H1 (cell line): ENCODE measurements at regions not wholly inside any gene's neighbourhood (a gene's known extent, or its start where the extent isn't known, plus 50 kb on each side); places are given as distances from the start of the nearest gene placed in this dataset.

Source experiments
- CTCF ChIA-PET: fragments of 300-600 bp; sonication (Branson Sonifier 250); formaldehyde crosslinking; loops from one replicate; lab custom pipeline; 2021; ENCODE audit not compliant: partially characterized antibody; lab: Charles Lee
- POLR2A ChIA-PET: fragments of 300-600 bp; sonication (Branson Sonifier 250); formaldehyde crosslinking; loops from one replicate; lab custom pipeline; 2021; ENCODE audit warnings: inconsistent platforms; ENCODE audit not compliant: partially characterized antibody; lab: Charles Lee
- DNase-seq, 2 experiments: peaks; one replicate each; pipeline versions ENCODE4 v3.0.0 to v3.0.0-alpha.2; 2010 to 2022; ENCODE audit warnings: low spot score in 2 of 2, low read depth in 1 of 2, mixed read lengths in 1 of 2
- FAIRE-seq: peaks from 2 replicates; lab custom pipeline; 2011; peaks lifted over from hg19 to GRCh38; lab: Jason Lieb, UNC
- H2AFZ ChIP-seq: 2 replicates; pipeline ENCODE4 v1.8.1; 2012; ENCODE audit warnings: low read length, inconsistent platforms
- H2AK5ac ChIP-seq: 2 replicates; pipeline ENCODE4 v1.6.1; 2013; ENCODE audit warnings: low read depth, low read length
- H2BK120ac ChIP-seq: replicated peaks from 2 replicates; pipeline ENCODE3; 2013; ENCODE audit warnings: low read depth, low read length, inconsistent platforms
- H2BK12ac ChIP-seq: 2 replicates; pipeline ENCODE4 v1.6.1; 2013; ENCODE audit warnings: low read depth, low read length
- H2BK15ac ChIP-seq: 2 replicates; pipeline ENCODE4 v1.6.1; 2013; ENCODE audit warnings: low read length
- H2BK20ac ChIP-seq: 2 replicates; pipeline ENCODE4 v1.6.1; 2013; ENCODE audit warnings: low read length
- H2BK5ac ChIP-seq: 2 replicates; pipeline ENCODE4 v1.6.1; 2013; ENCODE audit warnings: low read depth, low read length
- H3K14ac ChIP-seq: 2 replicates; pipeline ENCODE4 v1.6.1; 2013; ENCODE audit warnings: inconsistent platforms; ENCODE audit not compliant: insufficient read length
- H3K18ac ChIP-seq: 2 replicates; pipeline ENCODE4 v1.6.1; 2013; ENCODE audit warnings: low read length; ENCODE audit errors: extremely low read depth
- H3K23ac ChIP-seq: 2 replicates; pipeline ENCODE4 v1.6.1; 2013; ENCODE audit warnings: inconsistent platforms; ENCODE audit not compliant: insufficient read length
- H3K23me2 ChIP-seq: 2 replicates; pipeline ENCODE4 v1.6.1; 2013; ENCODE audit warnings: low read depth, low read length
- H3K27ac ChIP-seq: 2 replicates; pipeline ENCODE4 v1.6.1; 2011; ENCODE audit warnings: low read depth, low read length, inconsistent platforms
- H3K27me3 ChIP-seq, 4 experiments: replicated peaks in 1 of 4; 1 replicate in 1 of 4; 2 replicates in 3 of 4; pipeline versions ENCODE4 v1.6.1 to v1.8.1; 2011 to 2013; ENCODE audit warnings: low read length in 3 of 4, mild to moderate bottlenecking in 3 of 4, inconsistent platforms in 2 of 4, mixed read lengths in 2 of 4, moderate library complexity in 1 of 4; ENCODE audit not compliant: control insufficient read depth in 3 of 4, insufficient read depth in 3 of 4; ENCODE audit errors: extremely low read depth in 1 of 4
- H3K36me3 ChIP-seq, 4 experiments: 2 replicates each; pipeline versions ENCODE4 v1.6.1 to v1.8.1; 2011 to 2013; ENCODE audit warnings: mild to moderate bottlenecking in 4 of 4, low read length in 3 of 4, moderate library complexity in 2 of 4, control low read depth in 1 of 4, inconsistent platforms in 1 of 4; ENCODE audit not compliant: insufficient read depth in 4 of 4, control insufficient read depth in 2 of 4
- H3K4ac ChIP-seq: replicated peaks from 2 replicates; pipeline ENCODE3; 2013; ENCODE audit warnings: low read length, low read depth, mixed read lengths, inconsistent platforms; ENCODE audit not compliant: insufficient read length
- H3K4me1 ChIP-seq, 4 experiments: replicated peaks in 1 of 4; 1 replicate in 1 of 4; 2 replicates in 3 of 4; pipeline versions ENCODE4 v1.6.1 to v1.8.1; 2011 to 2013; ENCODE audit warnings: low read length in 3 of 4, inconsistent platforms in 2 of 4, mixed read lengths in 1 of 4; ENCODE audit not compliant: insufficient read depth in 4 of 4, control insufficient read depth in 3 of 4
- H3K4me2 ChIP-seq, 2 experiments: 2 replicates each; pipeline versions ENCODE4 v1.6.1 to v1.8.1; 2011 to 2013; ENCODE audit warnings: low read depth in 2 of 2, low read length in 2 of 2, control low read depth in 1 of 2, inconsistent platforms in 1 of 2, mild to moderate bottlenecking in 1 of 2; ENCODE audit not compliant: insufficient read depth in 1 of 2
- H3K4me3 ChIP-seq, 4 experiments: fragments of 200-600, 300-600 bp in 1 of 4; sonication (generic), shearing (Covaris generic), sonication (Bioruptor Twin) in 1 of 4; 2 replicates each; pipeline versions ENCODE4 v1.5.1 to v1.8.1; 2011 to 2016; ENCODE audit warnings: low read length in 4 of 4, low read depth in 3 of 4, control low read depth in 2 of 4, inconsistent platforms in 2 of 4, mild to moderate bottlenecking in 2 of 4, mixed read lengths in 1 of 4, moderate library complexity in 1 of 4; ENCODE audit not compliant: insufficient read depth in 2 of 4; ENCODE audit errors: extremely low read depth in 1 of 4
- H3K56ac ChIP-seq: replicated peaks from 2 replicates; pipeline ENCODE3; 2013; ENCODE audit warnings: low read depth, mild to moderate bottlenecking, mixed read lengths, low read length, inconsistent platforms; ENCODE audit not compliant: insufficient read length
- H3K79me1 ChIP-seq: 2 replicates; pipeline ENCODE4 v1.6.1; 2013; ENCODE audit warnings: low read depth, low read length, control low read depth
- H3K79me2 ChIP-seq, 2 experiments: 2 replicates each; pipeline versions ENCODE4 v1.6.1 to v1.8.1; 2012 to 2013; ENCODE audit warnings: low read length in 2 of 2, mild to moderate bottlenecking in 2 of 2, inconsistent platforms in 1 of 2; ENCODE audit not compliant: insufficient read depth in 2 of 2, control insufficient read depth in 1 of 2
- H3K9ac ChIP-seq, 4 experiments: replicated peaks in 1 of 4; 1 replicate in 1 of 4; 2 replicates in 3 of 4; pipeline versions ENCODE4 v1.6.1 to v1.8.1; 2011 to 2013; ENCODE audit warnings: low read depth in 3 of 4, low read length in 3 of 4, control low read depth in 2 of 4, mild to moderate bottlenecking in 2 of 4, moderate library complexity in 2 of 4, inconsistent platforms in 1 of 4; ENCODE audit errors: extremely low read depth in 1 of 4
- H3K9me3 ChIP-seq, 2 experiments: 2 replicates each; pipeline versions ENCODE4 v1.6.1 to v1.8.1; 2012 to 2013; ENCODE audit warnings: mild to moderate bottlenecking in 2 of 2, moderate library complexity in 2 of 2, control low read depth in 1 of 2, inconsistent platforms in 1 of 2, low read depth in 1 of 2, low read length in 1 of 2, mixed read lengths in 1 of 2; ENCODE audit not compliant: insufficient read depth in 2 of 2
- H4K20me1 ChIP-seq, 2 experiments: replicated peaks in 1 of 2; 2 replicates each; pipeline versions ENCODE3 to v1.8.1; 2011 to 2013; ENCODE audit warnings: inconsistent platforms in 2 of 2, low read length in 2 of 2, mild to moderate bottlenecking in 1 of 2; ENCODE audit not compliant: insufficient read depth in 2 of 2, control insufficient read depth in 1 of 2
- H4K5ac ChIP-seq: 2 replicates; pipeline ENCODE4 v1.6.1; 2013; ENCODE audit warnings: low read length, low read depth, mixed read lengths, inconsistent platforms; ENCODE audit not compliant: insufficient read length
- H4K8ac ChIP-seq: 2 replicates; pipeline ENCODE4 v1.8.0; 2013; ENCODE audit warnings: mild to moderate bottlenecking, moderate library complexity, low read length, inconsistent platforms; ENCODE audit not compliant: insufficient read depth; ENCODE audit errors: extremely low read depth
- H4K91ac ChIP-seq: replicated peaks from 2 replicates; pipeline ENCODE3; 2013; ENCODE audit warnings: low read length, mixed read lengths, inconsistent platforms; ENCODE audit not compliant: insufficient read length
- BCL11A ChIP-seq, 2 experiments: IDR thresholded peaks; one replicate each; pipeline ENCODE4 v1.6.1; 2011; ENCODE audit warnings: low read depth in 2 of 2, low read length in 2 of 2, mild to moderate bottlenecking in 2 of 2
- JUND ChIP-seq: IDR thresholded peaks from 2 replicates; pipeline ENCODE4 v1.6.1; 2011; ENCODE audit warnings: mild to moderate bottlenecking, improper control_type of control experiment, low read length
- KDM4A ChIP-seq: IDR thresholded peaks from one replicate; pipeline ENCODE4 v1.7.1; 2012; ENCODE audit warnings: low read depth, mild to moderate bottlenecking, moderate library complexity, low read length, inconsistent platforms; ENCODE audit not compliant: severe bottlenecking
- POLR2A ChIP-seq, 2 experiments: IDR thresholded peaks; 1 replicate in 1 of 2; 2 replicates in 1 of 2; pipeline ENCODE4 v1.6.1; 2011; ENCODE audit warnings: low read depth in 2 of 2, low read length in 2 of 2, mild to moderate bottlenecking in 2 of 2; ENCODE audit errors: control extremely low read depth in 1 of 2
- POLR2AphosphoS5 ChIP-seq: IDR thresholded peaks from 2 replicates; pipeline ENCODE4 v1.6.1; 2011; ENCODE audit warnings: low read depth, low read length
- SIRT6 ChIP-seq: IDR thresholded peaks from one replicate; pipeline ENCODE4 v1.7.1; 2012; ENCODE audit warnings: low read length, inconsistent platforms
- TAF1 ChIP-seq: IDR thresholded peaks from 2 replicates; pipeline ENCODE4 v1.6.1; 2011; ENCODE audit warnings: mild to moderate bottlenecking, low read depth, low read length
- WGBS, 2 experiments: shearing (Covaris generic) in 1 of 2; methylation state at CpG; one replicate each; pipeline versions ENCODE4 v1.1.6 to v1.1.7; 2013 to 2015; ENCODE audit warnings: low lambda C conversion rate in 2 of 2, mixed read lengths in 2 of 2, inconsistent platforms in 1 of 2, low coverage in 1 of 2, missing lambda C conversion rate in 1 of 2; ENCODE audit not compliant: insufficient replicate concordance in 2 of 2, insufficient coverage in 1 of 2, insufficient read length in 1 of 2; ENCODE audit errors: extremely low coverage in 1 of 2, missing lambda C conversion rate in 1 of 2; 5-methylcytosine and 5-hydroxymethylcytosine counted together

GRCh38 chr19:28555317-28555716, 657.6 kb downstream of the UQCRFS1 start:
- no peak overlapping the region for H3K18ac ChIP-seq
- CTCF ChIA-PET, result no interaction called here
- no peaks in the 10 kb centered on the region for H3K79me1 ChIP-seq
- no peaks in the 10 kb centered on the region for H4K20me1 ChIP-seq
- no peak overlapping the region for H3K23ac ChIP-seq
- H3K4ac ChIP-seq, result no peak overlapping the region
- H2BK15ac ChIP-seq, result no peak overlapping the region
- no peak overlapping the region for H3K9ac ChIP-seq
- no peaks in the 10 kb centered on the region; a peak in 1 of 8 replicates for H3K36me3 ChIP-seq
- no peak overlapping the region for H2BK5ac ChIP-seq
- POLR2A ChIA-PET, result no interaction called here
- no peaks in the 10 kb centered on the region for H3K9me3 ChIP-seq
- no peak overlapping the region for H4K5ac ChIP-seq
- no peaks in the 10 kb centered on the region for H3K23me2 ChIP-seq
- DNase-seq, result no peak
- H3K4me2 ChIP-seq, result no peak overlapping the region
- no peak overlapping the region for H2BK20ac ChIP-seq
- no peak overlapping the region for H3K27ac ChIP-seq
- no peak overlapping the region for H3K56ac ChIP-seq
- H4K8ac ChIP-seq, result no peak overlapping the region
- WGBS, 2 experiments, result 72% methylated on average over 5 of the region's 5 CpGs; no CpG with 5 or more reads in 1 of the 2 experiments
- H4K91ac ChIP-seq, result no peak overlapping the region
- no peak overlapping the region for H2BK12ac ChIP-seq
- H3K27me3 ChIP-seq, result no peaks in the 10 kb centered on the region
- H3K4me1 ChIP-seq, result no peaks in the 10 kb centered on the region
- no peak for TF ChIP-seq POLR2AphosphoS5
- TF ChIP-seq JUND, result no peak
- TF ChIP-seq POLR2A (IDR thresholded peaks at IDR 0.05; ENCODE audit: control extremely low read depth in 1 of 2, low read depth in 2 of 2, low read length in 2 of 2), result no peak
- TF ChIP-seq TAF1, result no peak
- TF ChIP-seq KDM4A, result no peak
- no peak for TF ChIP-seq BCL11A (IDR thresholded peaks at IDR 0.05; ENCODE audit: low read depth in 2 of 2, low read length in 2 of 2)
- no peak for TF ChIP-seq SIRT6
- TF ChIP-seq, all 59 proteins: peak for 0
- H3K14ac ChIP-seq, result no peak overlapping the region
- H2AFZ ChIP-seq, result no peak overlapping the region
- no peak overlapping the region for H2BK120ac ChIP-seq
- no peak overlapping the region for H3K4me3 ChIP-seq
- no peak for FAIRE-seq
- H3K79me2 ChIP-seq, result no peaks in the 10 kb centered on the region
- no peak overlapping the region for H2AK5ac ChIP-seq
